ELR (cell line): ENCODE measurements at regions not wholly inside any gene's neighbourhood (a gene's known extent, or its start where the extent isn't known, plus 50 kb on each side); places are given as distances from the start of the nearest gene placed in this dataset.

Experiments used
- DNase-seq: peaks from one replicate; pipeline ENCODE4 v3.0.0-alpha.2; 2015; ENCODE audit warnings: low read depth

GRCh38 chr5:52409835-52410234, 377.9 kb upstream of the ITGA1 start:
- no peak for DNase-seq

GRCh38 chr5:52419357-52419756, 368.4 kb upstream of the ITGA1 start:
- DNase-seq: no peak

GRCh38 chr5:52427615-52428014, 360.1 kb upstream of the ITGA1 start:
- DNase-seq: no peak

GRCh38 chr5:52428977-52429489, 358.7 kb upstream of the ITGA1 start:
- DNase-seq: no peak

- no peak for DNase-seq
These were observed 345.9 kb upstream of the ITGA1 start for GRCh38 chr5:52441768-52442167.

- DNase-seq: no peak
These were observed 344.5 kb upstream of the ITGA1 start for GRCh38 chr5:52443187-52443586.

- no peak for DNase-seq
These were observed 339.6 kb upstream of the ITGA1 start for GRCh38 chr5:52448111-52448510.

- no peak for DNase-seq
These were observed 338.2 kb upstream of the ITGA1 start for GRCh38 chr5:52449516-52449915.

- DNase-seq: no peak
These were observed 335.6 kb upstream of the ITGA1 start for GRCh38 chr5:52452098-52452497.

GRCh38 chr5:52453176-52453575, 334.5 kb upstream of the ITGA1 start:
- no peak for DNase-seq

- no peak for DNase-seq
These were observed 331.8 kb upstream of the ITGA1 start for GRCh38 chr5:52455920-52456319.

GRCh38 chr5:52457810-52458209, 329.9 kb upstream of the ITGA1 start:
- no peak for DNase-seq

GRCh38 chr5:52466113-52466512, 321.6 kb upstream of the ITGA1 start:
- DNase-seq: no peak

- DNase-seq: no peak
These were observed 320.8 kb upstream of the ITGA1 start for GRCh38 chr5:52466749-52467520.

GRCh38 chr5:52468976-52469375, 318.7 kb upstream of the ITGA1 start:
- DNase-seq: no peak

GRCh38 chr5:52469420-52469819, 318.3 kb upstream of the ITGA1 start:
- no peak for DNase-seq

- DNase-seq: no peak
These were observed 317.9 kb upstream of the ITGA1 start for GRCh38 chr5:52469835-52470234.

GRCh38 chr5:52476346-52476745, 311.4 kb upstream of the ITGA1 start:
- DNase-seq: no peak

- no peak for DNase-seq
These were observed 306.5 kb upstream of the ITGA1 start for GRCh38 chr5:52481201-52481600.

GRCh38 chr5:52481851-52482250, 305.9 kb upstream of the ITGA1 start:
- no peak for DNase-seq

GRCh38 chr5:52491071-52491787, 296.5 kb upstream of the ITGA1 start:
- DNase-seq: no peak

GRCh38 chr5:52491818-52492217, 295.9 kb upstream of the ITGA1 start:
- DNase-seq: no peak

- DNase-seq: no peak
These were observed 290.5 kb upstream of the ITGA1 start for GRCh38 chr5:52497133-52497693.
